HCT116 (cell line): ENCODE measurements at regions not wholly inside any gene's neighbourhood (a gene's known extent, or its start where the extent isn't known, plus 50 kb on each side); places are given as distances from the start of the nearest gene placed in this dataset.

ENCODE experiments used
- ATAC-seq: fragments of 200-7000 bp; cut with Tn5 transposase; 2 replicates; pipeline ENCODE4 v1.9.1; 2020; ENCODE audit warnings: mild to moderate bottlenecking, moderate library complexity
- BruUV-seq: library from RNA; stranded (reverse); fragments of 400-500 nt; replicated peaks from 2 replicates; lab custom pipeline; 2021; lab: Mats Ljungman, UMichigan
- CTCF ChIA-PET: fragments of 300-600 bp; sonication (Branson Sonifier 250); formaldehyde crosslinking; loops from one replicate; lab custom pipeline; 2021; ENCODE audit warnings: antibody characterized with exemption; lab: Charles Lee
- POLR2A ChIA-PET: fragments of 300-600, 350-600 bp; sonication (Branson Sonifier 250); formaldehyde crosslinking; loops from one replicate; lab custom pipeline; 2021; ENCODE audit warnings: antibody characterized with exemption; lab: Charles Lee
- RAD21 ChIA-PET, 2 experiments: fragments of 300-600 bp; sonication (Branson Sonifier 250); formaldehyde crosslinking; loops; one replicate each; lab custom pipeline; 2023; ENCODE audit warnings: low total read pairs in 2 of 2; ENCODE audit not compliant: uncharacterized antibody in 2 of 2, unreplicated experiment in 2 of 2, low non-redundant PET in 1 of 2; lab: Charles Lee
- DNase-seq: peaks from one replicate; pipeline ENCODE4 v3.0.0-alpha.2; 2010; ENCODE audit warnings: low read depth, low spot score
- H2AFZ ChIP-seq: fragments of 200-600 bp; shearing (Covaris generic), sonication (generic); 2 replicates; pipeline ENCODE4 v1.6.1; 2017; ENCODE audit warnings: low read depth, mixed run types, mixed read lengths, antibody characterized with exemption, low read length; ENCODE audit not compliant: poor library complexity, severe bottlenecking
- H3K27ac ChIP-seq: 2 replicates; pipeline ENCODE4 v1.5.1; 2012; ENCODE audit warnings: low read depth, low read length
- H3K27me3 ChIP-seq: fragments of 200-600 bp; sonication (generic); 2 replicates; pipeline ENCODE4 v1.6.1; 2016; ENCODE audit warnings: mixed run types, low read length, mixed read lengths; ENCODE audit not compliant: insufficient read depth
- H3K36me3 ChIP-seq, 2 experiments: fragments of 200-500 bp in 1 of 2; fragments of 200-600 bp in 1 of 2; sonication (Bioruptor generic) in 1 of 2; sonication (generic) in 1 of 2; 2 replicates each; pipeline versions ENCODE4 v1.5.1 to v1.6.1; 2014 to 2016; ENCODE audit warnings: low read length in 2 of 2, inconsistent platforms in 1 of 2, mixed read lengths in 1 of 2, mixed run types in 1 of 2; ENCODE audit not compliant: insufficient read depth in 2 of 2, control insufficient read depth in 1 of 2
- H3K4me1 ChIP-seq, 2 experiments: fragments of 200-600 bp in 1 of 2; sonication (generic) in 1 of 2; 2 replicates each; pipeline versions ENCODE4 v1.5.1 to v1.6.1; 2012 to 2017; ENCODE audit warnings: low read length in 2 of 2, inconsistent platforms in 1 of 2, mild to moderate bottlenecking in 1 of 2, mixed read lengths in 1 of 2, mixed run types in 1 of 2, moderate library complexity in 1 of 2; ENCODE audit not compliant: insufficient read depth in 2 of 2, control insufficient read depth in 1 of 2
- H3K4me2 ChIP-seq: fragments of 200-600 bp; sonication (generic); 2 replicates; pipeline ENCODE4 v1.6.1; 2017; ENCODE audit warnings: mixed run types, low read length, mixed read lengths
- H3K4me3 ChIP-seq, 2 experiments: fragments of 200-600 bp in 1 of 2; sonication (generic) in 1 of 2; replicated peaks in 1 of 2; 2 replicates each; pipeline ENCODE4 v1.5.1; 2011 to 2016; ENCODE audit warnings: low read length in 2 of 2, control low read depth in 1 of 2, low read depth in 1 of 2, mild to moderate bottlenecking in 1 of 2, mixed read lengths in 1 of 2, mixed run types in 1 of 2
- H3K79me2 ChIP-seq: fragments of 200-600 bp; sonication (generic); 2 replicates; pipeline ENCODE4 v1.6.1; 2017; ENCODE audit warnings: mild to moderate bottlenecking, mixed run types, low read length, moderate library complexity, mixed read lengths; ENCODE audit not compliant: insufficient read depth
- H3K9ac ChIP-seq: fragments of 200-600 bp; sonication (generic); 2 replicates; pipeline ENCODE4 v1.6.1; 2016; ENCODE audit warnings: low read length, mixed read lengths
- H3K9me2 ChIP-seq: fragments of 200-600 bp; sonication (generic), shearing (Covaris generic); 2 replicates; pipeline ENCODE4 v1.6.1; 2017; ENCODE audit warnings: mixed run types, mild to moderate bottlenecking, moderate library complexity; ENCODE audit not compliant: insufficient read depth
- H3K9me3 ChIP-seq, 2 experiments: fragments of 200-500 bp in 1 of 2; fragments of 200-600 bp in 1 of 2; sonication (Bioruptor generic) in 1 of 2; sonication (generic) in 1 of 2; 2 replicates each; pipeline ENCODE4 v1.6.1; 2014 to 2017; ENCODE audit warnings: low read length in 2 of 2, mixed read lengths in 2 of 2, inconsistent platforms in 1 of 2, low read depth in 1 of 2, mild to moderate bottlenecking in 1 of 2, mixed run types in 1 of 2, moderate library complexity in 1 of 2; ENCODE audit not compliant: control insufficient read depth in 1 of 2, insufficient read depth in 1 of 2
- H4K20me1 ChIP-seq: fragments of 200-600 bp; sonication (generic), shearing (Covaris generic); 2 replicates; pipeline ENCODE4 v1.6.1; 2017; ENCODE audit warnings: mixed run types, mild to moderate bottlenecking, moderate library complexity; ENCODE audit not compliant: insufficient read depth
- CBX3 ChIP-seq: IDR thresholded peaks from 2 replicates; pipeline ENCODE4 v1.6.1; 2012; ENCODE audit warnings: low read depth
- CEBPB ChIP-seq: IDR thresholded peaks from 2 replicates; pipeline ENCODE4 v1.6.1; 2012; ENCODE audit warnings: low read depth
- EGR1 ChIP-seq: IDR thresholded peaks from 2 replicates; pipeline ENCODE4 v1.6.1; 2012; ENCODE audit warnings: low read depth
- ELF1 ChIP-seq: IDR thresholded peaks from 2 replicates; pipeline ENCODE4 v1.6.1; 2012; ENCODE audit warnings: low read depth, borderline replicate concordance
- EZH2 ChIP-seq: fragments of 200-600 bp; sonication (generic); IDR thresholded peaks from 2 replicates; pipeline ENCODE4 v1.6.1; 2017; ENCODE audit warnings: antibody characterized with exemption, mixed run types
- EZH2phosphoT487 ChIP-seq: fragments of 200-600 bp; IDR thresholded peaks from 2 replicates; pipeline ENCODE4 v1.6.1; 2018; ENCODE audit warnings: antibody characterized with exemption, borderline replicate concordance
- JUND ChIP-seq: IDR thresholded peaks from 2 replicates; pipeline ENCODE4 v1.6.1; 2012
- POLR2AphosphoS5 ChIP-seq: IDR thresholded peaks from 2 replicates; pipeline ENCODE4 v1.6.1; 2011; ENCODE audit warnings: mild to moderate bottlenecking, low read depth, low read length, moderate library complexity
- RAD21 ChIP-seq: IDR thresholded peaks from 2 replicates; pipeline ENCODE4 v1.6.1; 2012; ENCODE audit warnings: low read depth, mild to moderate bottlenecking
- REST ChIP-seq: IDR thresholded peaks from 2 replicates; pipeline ENCODE4 v1.6.1; 2012; ENCODE audit warnings: low read depth
- SIN3A ChIP-seq: IDR thresholded peaks from 2 replicates; pipeline ENCODE4 v1.6.1; 2012; ENCODE audit warnings: low read depth
- TCF7L2 ChIP-seq: IDR thresholded peaks from 2 replicates; pipeline ENCODE4 v1.7.0; 2011; ENCODE audit warnings: borderline replicate concordance, inconsistent platforms; ENCODE audit not compliant: insufficient read depth, insufficient read length; ENCODE audit errors: extremely low read depth
- YY1 ChIP-seq: IDR thresholded peaks from 2 replicates; pipeline ENCODE4 v1.6.1; 2011; ENCODE audit warnings: low read length, low read depth, moderate library complexity, mild to moderate bottlenecking; ENCODE audit not compliant: insufficient replicate concordance; ENCODE audit errors: extremely low read depth
- ZFX ChIP-seq: fragments of 450-650 bp; IDR thresholded peaks from 2 replicates; pipeline ENCODE4 v1.6.1; 2017
- ZNF274 ChIP-seq: fragments of 200-500 bp; sonication (Bioruptor generic); IDR thresholded peaks from 2 replicates; pipeline ENCODE4 v1.6.1; 2014; ENCODE audit warnings: mild to moderate bottlenecking, low read depth, low read length, inconsistent platforms
- intact Hi-C: fragments of 100-400 bp; cut with micrococcal nuclease; formaldehyde crosslinking; loops from 2 replicates; pipeline ENCODE4 v1.10.0; 2022
- TF ChIP-seq, protein P1 (sequence below), 3 experiments: fragments of 200-600 bp in 1 of 3; sonication (generic) in 1 of 3; IDR thresholded peaks in 2 of 3; conservative IDR thresholded peaks in 1 of 3; 2 replicates each; pipeline ENCODE4 v1.5.1; 2012 to 2017; ENCODE audit warnings: low read depth in 2 of 3, low read length in 2 of 3, antibody characterized with exemption in 1 of 3, borderline replicate concordance in 1 of 3, control low read depth in 1 of 3, mild to moderate bottlenecking in 1 of 3, mixed read lengths in 1 of 3, mixed run types in 1 of 3, moderate library complexity in 1 of 3; ENCODE audit not compliant: insufficient read depth in 1 of 3
- TF ChIP-seq, protein P2 (sequence below): IDR thresholded peaks from 2 replicates; pipeline ENCODE4 v1.6.1; 2012
- TF ChIP-seq, protein P3 (sequence below): IDR thresholded peaks from 2 replicates; pipeline ENCODE4 v1.6.1; 2011; ENCODE audit warnings: mild to moderate bottlenecking, low read length, moderate library complexity; ENCODE audit not compliant: insufficient replicate concordance; ENCODE audit errors: extremely low read depth
- TF ChIP-seq, protein P4 (sequence below): IDR thresholded peaks from 2 replicates; pipeline ENCODE4 v1.6.1; 2012

- TF ChIP-seq, protein P1, sequence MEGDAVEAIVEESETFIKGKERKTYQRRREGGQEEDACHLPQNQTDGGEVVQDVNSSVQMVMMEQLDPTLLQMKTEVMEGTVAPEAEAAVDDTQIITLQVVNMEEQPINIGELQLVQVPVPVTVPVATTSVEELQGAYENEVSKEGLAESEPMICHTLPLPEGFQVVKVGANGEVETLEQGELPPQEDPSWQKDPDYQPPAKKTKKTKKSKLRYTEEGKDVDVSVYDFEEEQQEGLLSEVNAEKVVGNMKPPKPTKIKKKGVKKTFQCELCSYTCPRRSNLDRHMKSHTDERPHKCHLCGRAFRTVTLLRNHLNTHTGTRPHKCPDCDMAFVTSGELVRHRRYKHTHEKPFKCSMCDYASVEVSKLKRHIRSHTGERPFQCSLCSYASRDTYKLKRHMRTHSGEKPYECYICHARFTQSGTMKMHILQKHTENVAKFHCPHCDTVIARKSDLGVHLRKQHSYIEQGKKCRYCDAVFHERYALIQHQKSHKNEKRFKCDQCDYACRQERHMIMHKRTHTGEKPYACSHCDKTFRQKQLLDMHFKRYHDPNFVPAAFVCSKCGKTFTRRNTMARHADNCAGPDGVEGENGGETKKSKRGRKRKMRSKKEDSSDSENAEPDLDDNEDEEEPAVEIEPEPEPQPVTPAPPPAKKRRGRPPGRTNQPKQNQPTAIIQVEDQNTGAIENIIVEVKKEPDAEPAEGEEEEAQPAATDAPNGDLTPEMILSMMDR (IDR thresholded peaks at IDR 0.05 in 2 of 3, conservative IDR thresholded peaks at IDR 0.05 in 1 of 3; ENCODE audit: borderline replicate concordance in 1 of 3, insufficient read depth in 1 of 3, low read depth in 2 of 3, low read length in 2 of 3), result no peak
- TF ChIP-seq, protein P2, sequence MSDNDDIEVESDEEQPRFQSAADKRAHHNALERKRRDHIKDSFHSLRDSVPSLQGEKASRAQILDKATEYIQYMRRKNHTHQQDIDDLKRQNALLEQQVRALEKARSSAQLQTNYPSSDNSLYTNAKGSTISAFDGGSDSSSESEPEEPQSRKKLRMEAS, result no peak
- TF ChIP-seq POLR2AphosphoS5 (no peak), TCF7L2 (no peak), RAD21 (no peak), YY1 (no peak), CBX3 (no peak), CEBPB (no peak), JUND (no peak), EGR1 (no peak), EZH2phosphoT487 (no peak), SIN3A (no peak), REST (no peak), EZH2 (no peak), ZFX (no peak), ZNF274 (no peak), ELF1 (no peak)
- TF ChIP-seq, protein P3, sequence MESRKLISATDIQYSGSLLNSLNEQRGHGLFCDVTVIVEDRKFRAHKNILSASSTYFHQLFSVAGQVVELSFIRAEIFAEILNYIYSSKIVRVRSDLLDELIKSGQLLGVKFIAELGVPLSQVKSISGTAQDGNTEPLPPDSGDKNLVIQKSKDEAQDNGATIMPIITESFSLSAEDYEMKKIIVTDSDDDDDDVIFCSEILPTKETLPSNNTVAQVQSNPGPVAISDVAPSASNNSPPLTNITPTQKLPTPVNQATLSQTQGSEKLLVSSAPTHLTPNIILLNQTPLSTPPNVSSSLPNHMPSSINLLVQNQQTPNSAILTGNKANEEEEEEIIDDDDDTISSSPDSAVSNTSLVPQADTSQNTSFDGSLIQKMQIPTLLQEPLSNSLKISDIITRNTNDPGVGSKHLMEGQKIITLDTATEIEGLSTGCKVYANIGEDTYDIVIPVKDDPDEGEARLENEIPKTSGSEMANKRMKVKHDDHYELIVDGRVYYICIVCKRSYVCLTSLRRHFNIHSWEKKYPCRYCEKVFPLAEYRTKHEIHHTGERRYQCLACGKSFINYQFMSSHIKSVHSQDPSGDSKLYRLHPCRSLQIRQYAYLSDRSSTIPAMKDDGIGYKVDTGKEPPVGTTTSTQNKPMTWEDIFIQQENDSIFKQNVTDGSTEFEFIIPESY, result no peak
- TF ChIP-seq, protein P4, sequence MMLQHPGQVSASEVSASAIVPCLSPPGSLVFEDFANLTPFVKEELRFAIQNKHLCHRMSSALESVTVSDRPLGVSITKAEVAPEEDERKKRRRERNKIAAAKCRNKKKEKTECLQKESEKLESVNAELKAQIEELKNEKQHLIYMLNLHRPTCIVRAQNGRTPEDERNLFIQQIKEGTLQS, result no peak
- TF ChIP-seq, all 23 proteins: peak for 0
- H2AFZ ChIP-seq, result no peak overlapping the region
- H3K4me2 ChIP-seq, result no peak overlapping the region
- DNase-seq, result no peak
- BruUV-seq, result no TSS peak
- CTCF ChIA-PET, result interaction anchor here (0.8 to 3.4 kb wide), 2 partner anchors 11 to 621 kb away, joined by 3 to 21 read pairs; no protein-coding TSS in a partner anchor
- intact Hi-C loops, result no loop called here
- no peak overlapping the region for H3K27ac ChIP-seq
- H3K27me3 ChIP-seq, result peaks cover 45% of the 10 kb centered on the region; the same call in 1 of the 2 replicates
- no peak overlapping the region for H3K9ac ChIP-seq
- ATAC-seq, result no peak; the same call in 1 of the 2 replicates
- no peaks in the 10 kb centered on the region for H3K4me1 ChIP-seq
- H3K36me3 ChIP-seq, result no peaks in the 10 kb centered on the region
- H3K9me3 ChIP-seq, result no peaks in the 10 kb centered on the region
- RAD21 ChIA-PET, result no interaction called here
- H3K79me2 ChIP-seq, result no peaks in the 10 kb centered on the region
- no peak overlapping the region for H3K4me3 ChIP-seq
- POLR2A ChIA-PET, result no interaction called here
- no peaks in the 10 kb centered on the region for H4K20me1 ChIP-seq
- H3K9me2 ChIP-seq, result no peaks in the 10 kb centered on the region
Measured at GRCh38 chr20:16810216-16810615, 62.1 kb downstream of the OTOR start.
